ENCODE measurements at regions not wholly inside any gene's neighbourhood (a gene's known extent, or its start where the extent isn't known, plus 50 kb on each side); places are given as distances from the start of the nearest gene placed in this dataset.

- intact Hi-C loops (cut with DNase I) = no loop called here
- no peak for DNase-seq (ENCODE audit: low spot score)
Measured at GRCh38 chr2:149924028-149924427, 336.5 kb upstream of the MMADHC start.

- intact Hi-C loops (cut with DNase I) = no loop called here
- no peak for DNase-seq (ENCODE audit: low spot score)
Measured at GRCh38 chr2:149921911-149922616, 334.5 kb upstream of the MMADHC start.

DNA sequence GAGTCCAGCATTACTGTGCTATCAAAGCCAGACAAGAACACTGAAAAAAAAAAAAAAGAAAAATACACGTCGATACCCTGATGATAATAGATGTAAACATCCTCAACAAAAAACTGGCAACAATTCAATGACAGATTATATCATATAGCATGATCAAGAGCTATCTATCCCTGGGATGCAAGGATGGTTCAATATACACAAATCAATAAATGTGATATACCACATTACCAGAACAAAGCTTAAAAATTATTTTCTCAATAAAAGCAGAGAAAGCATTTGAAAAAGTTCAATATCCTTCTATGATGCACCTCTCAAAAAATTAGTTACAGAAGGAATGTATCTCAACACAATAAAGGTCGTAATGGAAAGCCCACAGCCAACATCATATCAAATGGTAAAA, 332.8 kb upstream of the MMADHC start:
- no peak for DNase-seq (ENCODE audit: low spot score)
- intact Hi-C loops (cut with DNase I) = no loop called here

- intact Hi-C loops (cut with DNase I) = no loop called here
- no peak for DNase-seq (ENCODE audit: low spot score)
Measured at GRCh38 chr2:149915151-149915550, 327.6 kb upstream of the MMADHC start.

GRCh38 chr2:149908726-149909683, 321.4 kb upstream of the MMADHC start:
- intact Hi-C loops (cut with DNase I) = no loop called here
- DNase-seq (ENCODE audit: low spot score) = no peak

- intact Hi-C loops (cut with DNase I) = no loop called here
Measured at GRCh38 chr2:149906886-149907285, 319.3 kb upstream of the MMADHC start.

GRCh38 chr2:149904352-149905175, 317.0 kb upstream of the MMADHC start:
- intact Hi-C loops (cut with DNase I) = no loop called here
- no peak for DNase-seq (ENCODE audit: low spot score)

More at GRCh38 chr2:149906886-149907285, 319.3 kb upstream of the MMADHC start:
- no peak for DNase-seq (ENCODE audit: low spot score)

- no peak for DNase-seq (ENCODE audit: low spot score)
- intact Hi-C loops (cut with DNase I) = no loop called here
Measured at GRCh38 chr2:149903626-149904025, 316.1 kb upstream of the MMADHC start.

GRCh38 chr2:149902081-149902480, 314.5 kb upstream of the MMADHC start:
- DNase-seq (ENCODE audit: low spot score) = peak; percentile 83
- intact Hi-C loops (cut with DNase I) = no loop called here

GRCh38 chr2:149901231-149901859, 313.8 kb upstream of the MMADHC start:
- intact Hi-C loops (cut with DNase I) = no loop called here
- no peak for DNase-seq (ENCODE audit: low spot score)

GRCh38 chr2:149899390-149899789, 311.8 kb upstream of the MMADHC start:
- intact Hi-C loops (cut with DNase I) = no loop called here
- DNase-seq (ENCODE audit: low spot score) = no peak

GRCh38 chr2:149894760-149895159, 307.2 kb upstream of the MMADHC start:
- DNase-seq (ENCODE audit: low spot score) = no peak
- intact Hi-C loops (cut with DNase I) = no loop called here

DNA sequence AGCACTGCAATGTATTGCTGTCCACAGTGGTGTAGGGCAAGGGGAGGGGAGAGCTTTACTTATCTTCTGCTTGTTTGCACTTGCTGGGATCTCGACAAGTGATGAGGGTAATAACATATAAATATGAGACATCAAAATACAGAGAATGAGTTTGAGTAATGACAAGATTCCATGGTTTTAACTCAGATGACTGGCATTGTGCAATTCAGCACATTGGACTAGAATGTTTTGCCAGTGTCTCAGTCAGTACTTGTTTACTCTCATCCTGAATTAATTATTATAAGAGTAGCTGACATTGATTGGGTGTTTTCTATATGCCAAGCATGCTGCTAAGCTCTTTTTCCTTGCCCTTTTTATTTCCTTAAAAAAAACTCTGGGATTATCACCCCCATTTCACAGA, 306.7 kb upstream of the MMADHC start:
- intact Hi-C loops (cut with DNase I) = no loop called here
- DNase-seq (ENCODE audit: low spot score) = no peak

DNA sequence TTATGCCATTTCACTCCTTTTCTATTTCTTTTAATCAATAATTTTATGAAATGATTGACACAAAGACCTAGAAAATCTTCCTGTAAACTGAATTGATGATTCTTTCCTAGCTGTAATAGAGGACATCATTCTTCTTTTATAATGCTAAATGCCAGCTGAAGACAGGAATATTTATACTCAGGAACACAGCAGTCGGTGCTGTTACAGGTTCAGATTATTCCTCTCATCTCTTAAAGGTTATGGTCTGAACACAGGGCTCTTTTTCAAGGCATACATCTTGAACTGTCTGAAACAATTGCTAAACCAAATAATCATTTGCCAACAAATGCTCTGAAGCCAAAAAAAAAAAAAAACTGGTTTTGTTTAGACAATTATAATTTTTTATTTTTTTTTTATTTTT, 305.0 kb upstream of the MMADHC start:
- intact Hi-C loops (cut with DNase I) = no loop called here
- DNase-seq (ENCODE audit: low spot score) = no peak

- DNase-seq (ENCODE audit: low spot score) = no peak
- intact Hi-C loops (cut with DNase I) = no loop called here
Measured at GRCh38 chr2:149885946-149886345, 298.4 kb upstream of the MMADHC start.

DNA sequence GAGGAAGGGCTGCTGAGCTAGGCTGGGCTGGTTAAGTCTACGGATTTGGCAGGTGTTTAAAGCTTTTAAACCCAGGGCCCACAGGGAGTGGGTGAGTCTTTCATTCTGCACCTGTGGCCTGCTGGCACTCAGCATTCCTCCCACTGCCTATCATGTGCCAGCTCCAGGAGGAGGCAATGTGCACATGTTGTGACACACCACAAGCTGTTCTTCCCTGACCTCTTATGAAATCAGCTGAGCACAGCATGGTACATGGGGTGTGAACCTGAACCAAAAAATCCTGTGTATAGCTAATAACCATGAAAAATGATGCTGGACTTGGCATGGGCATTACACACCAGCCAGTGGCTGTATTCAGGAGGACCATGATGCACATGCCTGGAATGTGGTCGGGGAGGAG, 297.9 kb upstream of the MMADHC start:
- intact Hi-C loops (cut with DNase I) = no loop called here

GRCh38 chr2:149884871-149885270, 297.3 kb upstream of the MMADHC start:
- no peak for DNase-seq (ENCODE audit: low spot score)
- intact Hi-C loops (cut with DNase I) = no loop called here

More for the DNA sequence above, 297.9 kb upstream of the MMADHC start:
- no peak for DNase-seq (ENCODE audit: low spot score)

- intact Hi-C loops (cut with DNase I) = no loop called here
- DNase-seq (ENCODE audit: low spot score) = no peak
Measured at GRCh38 chr2:149877913-149878312, 290.3 kb upstream of the MMADHC start.

DNA sequence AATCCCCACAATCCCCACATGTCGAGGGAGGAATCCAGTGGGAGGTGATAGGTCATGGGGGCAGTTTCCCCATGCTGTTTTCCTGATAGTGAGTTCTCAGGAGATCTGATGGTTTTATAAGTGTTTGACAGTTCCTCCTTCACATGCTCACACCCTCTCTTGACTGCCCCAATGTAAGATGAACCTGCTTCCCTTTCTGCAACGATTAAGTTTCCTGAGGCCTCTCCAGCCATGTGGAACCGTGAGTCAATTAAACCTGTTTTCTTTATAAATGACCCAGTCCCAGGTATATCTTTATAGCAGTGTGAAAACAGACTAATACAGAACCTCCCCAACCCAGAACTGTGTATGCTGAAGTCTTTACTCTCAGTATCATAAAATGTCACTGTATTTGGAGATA, 289.5 kb upstream of the MMADHC start:
- no peak for DNase-seq (ENCODE audit: low spot score)
- intact Hi-C loops (cut with DNase I) = no loop called here
